HepG2 (cell line): ENCODE measurements at regions not wholly inside any gene's neighbourhood (a gene's known extent, or its start where the extent isn't known, plus 50 kb on each side); places are given as distances from the start of the nearest gene placed in this dataset.

ENCODE experiments used
- POLR2A ChIP-seq, 2 experiments: IDR thresholded peaks; 2 replicates each; pipeline ENCODE4 v1.6.1; 2011; ENCODE audit warnings: low read depth in 2 of 2, low read length in 2 of 2, mild to moderate bottlenecking in 1 of 2, moderate library complexity in 1 of 2; ENCODE audit not compliant: insufficient read depth in 1 of 2
- SETDB1 ChIP-seq: sonication (generic); formaldehyde crosslinking; IDR thresholded peaks from 2 replicates; pipeline ENCODE4 v1.5.1; 2020; ENCODE audit warnings: missing genetic modification reagents, mild to moderate bottlenecking, borderline replicate concordance
- SMARCE1 ChIP-seq: fragments of 450-650 bp; IDR thresholded peaks from 2 replicates; pipeline ENCODE4 v1.6.1; 2017; ENCODE audit warnings: borderline replicate concordance
- TF ChIP-seq, protein P1 (sequence below): sonication (generic); formaldehyde crosslinking; IDR thresholded peaks from 2 replicates; pipeline ENCODE4 v1.5.1; 2020; ENCODE audit warnings: missing genetic modification reagents, mild to moderate bottlenecking, borderline replicate concordance
- TF ChIP-seq, protein P2 (sequence below): sonication (generic); formaldehyde crosslinking; IDR thresholded peaks from 2 replicates; pipeline ENCODE4 v1.4.0; 2020; ENCODE audit warnings: missing genetic modification reagents
- TF ChIP-seq, protein P3 (sequence below): sonication (generic); formaldehyde crosslinking; IDR thresholded peaks from 2 replicates; pipeline ENCODE4 v1.5.0; 2020; ENCODE audit warnings: mild to moderate bottlenecking, missing genetic modification reagents, moderate library complexity

DNA sequence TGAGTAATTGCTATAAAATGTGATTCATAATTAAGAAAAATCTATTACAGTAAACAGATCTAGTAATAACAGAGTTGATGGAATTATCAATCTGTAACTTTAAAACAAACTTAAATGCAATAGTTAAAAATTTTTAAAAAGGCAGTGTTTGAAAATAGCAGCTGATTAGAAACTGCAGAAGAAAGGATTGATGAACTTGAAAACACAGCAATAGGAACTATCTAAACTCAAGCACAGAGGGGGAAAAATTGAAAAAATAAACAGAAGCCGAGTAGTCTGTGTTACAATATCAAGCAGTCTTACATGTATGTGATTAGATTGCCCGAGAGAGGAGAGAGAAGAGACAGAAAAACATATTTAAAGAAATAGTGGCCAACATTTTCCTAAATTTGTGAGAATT is 569.0 kb upstream of the B3GALT2 start:
- TF ChIP-seq SETDB1 (CRISPR knock-in tag) (no peak), SMARCE1 (no peak), POLR2A (IDR thresholded peaks at IDR 0.05; ENCODE audit: insufficient read depth in 1 of 2, low read depth in 2 of 2, low read length in 2 of 2) (no peak)
- TF ChIP-seq, protein P1, sequence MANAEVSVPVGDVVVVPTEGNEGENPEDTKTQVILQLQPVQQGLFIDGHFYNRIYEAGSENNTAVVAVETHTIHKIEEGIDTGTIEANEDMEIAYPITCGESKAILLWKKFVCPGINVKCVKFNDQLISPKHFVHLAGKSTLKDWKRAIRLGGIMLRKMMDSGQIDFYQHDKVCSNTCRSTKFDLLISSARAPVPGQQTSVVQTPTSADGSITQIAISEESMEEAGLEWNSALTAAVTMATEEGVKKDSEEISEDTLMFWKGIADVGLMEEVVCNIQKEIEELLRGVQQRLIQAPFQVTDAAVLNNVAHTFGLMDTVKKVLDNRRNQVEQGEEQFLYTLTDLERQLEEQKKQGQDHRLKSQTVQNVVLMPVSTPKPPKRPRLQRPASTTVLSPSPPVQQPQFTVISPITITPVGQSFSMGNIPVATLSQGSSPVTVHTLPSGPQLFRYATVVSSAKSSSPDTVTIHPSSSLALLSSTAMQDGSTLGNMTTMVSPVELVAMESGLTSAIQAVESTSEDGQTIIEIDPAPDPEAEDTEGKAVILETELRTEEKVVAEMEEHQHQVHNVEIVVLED (CRISPR knock-in tag), result no peak
- TF ChIP-seq, protein P2, sequence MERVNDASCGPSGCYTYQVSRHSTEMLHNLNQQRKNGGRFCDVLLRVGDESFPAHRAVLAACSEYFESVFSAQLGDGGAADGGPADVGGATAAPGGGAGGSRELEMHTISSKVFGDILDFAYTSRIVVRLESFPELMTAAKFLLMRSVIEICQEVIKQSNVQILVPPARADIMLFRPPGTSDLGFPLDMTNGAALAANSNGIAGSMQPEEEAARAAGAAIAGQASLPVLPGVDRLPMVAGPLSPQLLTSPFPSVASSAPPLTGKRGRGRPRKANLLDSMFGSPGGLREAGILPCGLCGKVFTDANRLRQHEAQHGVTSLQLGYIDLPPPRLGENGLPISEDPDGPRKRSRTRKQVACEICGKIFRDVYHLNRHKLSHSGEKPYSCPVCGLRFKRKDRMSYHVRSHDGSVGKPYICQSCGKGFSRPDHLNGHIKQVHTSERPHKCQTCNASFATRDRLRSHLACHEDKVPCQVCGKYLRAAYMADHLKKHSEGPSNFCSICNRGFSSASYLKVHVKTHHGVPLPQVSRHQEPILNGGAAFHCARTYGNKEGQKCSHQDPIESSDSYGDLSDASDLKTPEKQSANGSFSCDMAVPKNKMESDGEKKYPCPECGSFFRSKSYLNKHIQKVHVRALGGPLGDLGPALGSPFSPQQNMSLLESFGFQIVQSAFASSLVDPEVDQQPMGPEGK (CRISPR knock-in tag), result no peak
- TF ChIP-seq, protein P3, sequence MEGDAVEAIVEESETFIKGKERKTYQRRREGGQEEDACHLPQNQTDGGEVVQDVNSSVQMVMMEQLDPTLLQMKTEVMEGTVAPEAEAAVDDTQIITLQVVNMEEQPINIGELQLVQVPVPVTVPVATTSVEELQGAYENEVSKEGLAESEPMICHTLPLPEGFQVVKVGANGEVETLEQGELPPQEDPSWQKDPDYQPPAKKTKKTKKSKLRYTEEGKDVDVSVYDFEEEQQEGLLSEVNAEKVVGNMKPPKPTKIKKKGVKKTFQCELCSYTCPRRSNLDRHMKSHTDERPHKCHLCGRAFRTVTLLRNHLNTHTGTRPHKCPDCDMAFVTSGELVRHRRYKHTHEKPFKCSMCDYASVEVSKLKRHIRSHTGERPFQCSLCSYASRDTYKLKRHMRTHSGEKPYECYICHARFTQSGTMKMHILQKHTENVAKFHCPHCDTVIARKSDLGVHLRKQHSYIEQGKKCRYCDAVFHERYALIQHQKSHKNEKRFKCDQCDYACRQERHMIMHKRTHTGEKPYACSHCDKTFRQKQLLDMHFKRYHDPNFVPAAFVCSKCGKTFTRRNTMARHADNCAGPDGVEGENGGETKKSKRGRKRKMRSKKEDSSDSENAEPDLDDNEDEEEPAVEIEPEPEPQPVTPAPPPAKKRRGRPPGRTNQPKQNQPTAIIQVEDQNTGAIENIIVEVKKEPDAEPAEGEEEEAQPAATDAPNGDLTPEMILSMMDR (CRISPR knock-in tag), result no peak
